HUES64 (cell line): ENCODE measurements at regions not wholly inside any gene's neighbourhood (a gene's known extent, or its start where the extent isn't known, plus 50 kb on each side); places are given as distances from the start of the nearest gene placed in this dataset.

ENCODE experiments used
- H3K27ac ChIP-seq: 2 replicates; pipeline ENCODE4 v1.7.0; 2013; ENCODE audit warnings: low read depth, low read length, inconsistent platforms
- H3K27me3 ChIP-seq: 2 replicates; pipeline ENCODE4 v1.6.1; 2013; ENCODE audit warnings: mild to moderate bottlenecking, low read length; ENCODE audit not compliant: insufficient read depth
- H3K36me3 ChIP-seq: 2 replicates; pipeline ENCODE4 v1.6.1; 2013; ENCODE audit warnings: mild to moderate bottlenecking, low read length; ENCODE audit not compliant: insufficient read depth
- H3K4me1 ChIP-seq: 2 replicates; pipeline ENCODE4 v1.6.1; 2013; ENCODE audit warnings: mild to moderate bottlenecking, low read length, moderate library complexity; ENCODE audit not compliant: insufficient read depth
- H3K4me3 ChIP-seq: 2 replicates; pipeline ENCODE4 v1.5.1; 2013; ENCODE audit warnings: mild to moderate bottlenecking, low read length, moderate library complexity
- H3K9ac ChIP-seq: 2 replicates; pipeline ENCODE4 v1.6.1; 2013; ENCODE audit warnings: mild to moderate bottlenecking, low read depth, low read length
- H3K9me3 ChIP-seq: 2 replicates; pipeline ENCODE4 v1.6.1; 2013; ENCODE audit warnings: low read depth, low read length; ENCODE audit not compliant: insufficient read depth
- WGBS: fragments of 150-250, 120-280 bp; methylation state at CpG from one replicate; pipeline ENCODE4 v1.1.7; 2013; ENCODE audit warnings: missing lambda C conversion rate; 5-methylcytosine and 5-hydroxymethylcytosine counted together

DNA sequence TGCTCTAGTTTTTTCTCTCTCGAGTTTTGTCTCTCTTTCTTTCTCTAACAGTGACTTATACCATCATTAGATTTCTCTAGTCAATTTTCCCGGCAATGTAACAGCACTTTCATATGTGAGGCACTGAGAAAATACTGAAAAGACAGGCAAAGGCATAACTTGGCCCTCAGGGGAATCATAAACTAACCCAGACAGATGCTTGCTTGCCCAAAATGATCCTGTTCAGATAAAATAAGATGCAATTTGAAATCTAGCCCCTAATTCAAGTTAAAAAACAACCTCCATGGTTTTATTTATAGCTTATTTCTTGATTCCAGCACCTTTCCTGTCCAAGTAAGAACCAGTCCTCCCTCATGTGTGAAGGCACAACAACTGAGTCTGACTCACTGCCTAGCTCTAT is 294.6 kb downstream of the GAS1 start:
- no peak overlapping the region for H3K4me3 ChIP-seq
- no peaks in the 10 kb centered on the region for H3K9me3 ChIP-seq
- H3K4me1 ChIP-seq: no peaks in the 10 kb centered on the region
- 100% methylated on average over 1 of the region's 2 CpGs for whole genome bisulfite sequencing
- H3K27me3 ChIP-seq: no peaks in the 10 kb centered on the region
- H3K27ac ChIP-seq: no peak overlapping the region
- H3K9ac ChIP-seq: no peak overlapping the region
- no peaks in the 10 kb centered on the region for H3K36me3 ChIP-seq

DNA sequence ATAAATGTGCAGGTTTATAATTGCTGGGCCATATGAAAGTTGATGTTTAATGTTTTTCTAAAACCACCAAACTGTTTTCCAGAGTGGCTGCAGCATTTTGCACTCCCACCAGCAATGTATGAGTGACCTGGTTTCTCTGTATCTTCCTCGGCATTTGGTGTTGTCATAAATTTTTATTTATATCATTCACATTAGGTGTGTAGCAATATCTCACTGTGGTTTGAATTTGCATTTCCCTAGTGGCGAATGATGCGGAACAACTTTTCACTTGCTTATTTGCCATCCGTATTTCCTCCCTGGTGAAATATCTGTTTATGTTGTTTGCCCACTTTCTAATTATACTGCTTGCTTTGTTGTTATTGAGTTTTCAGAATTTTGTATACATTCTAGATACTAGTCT is 295.7 kb upstream of the TUT7 start:
- Histone ChIP-seq H3K4me3 (no peak overlapping the region), H3K4me1 (peaks cover 7% of the 10 kb centered on the region), H3K9ac (no peak overlapping the region), H3K27ac (no peak overlapping the region), H3K36me3 (no peaks in the 10 kb centered on the region), H3K9me3 (no peaks in the 10 kb centered on the region), H3K27me3 (no peaks in the 10 kb centered on the region)
- WGBS: 100% methylated on average over 3 of the region's 4 CpGs

DNA sequence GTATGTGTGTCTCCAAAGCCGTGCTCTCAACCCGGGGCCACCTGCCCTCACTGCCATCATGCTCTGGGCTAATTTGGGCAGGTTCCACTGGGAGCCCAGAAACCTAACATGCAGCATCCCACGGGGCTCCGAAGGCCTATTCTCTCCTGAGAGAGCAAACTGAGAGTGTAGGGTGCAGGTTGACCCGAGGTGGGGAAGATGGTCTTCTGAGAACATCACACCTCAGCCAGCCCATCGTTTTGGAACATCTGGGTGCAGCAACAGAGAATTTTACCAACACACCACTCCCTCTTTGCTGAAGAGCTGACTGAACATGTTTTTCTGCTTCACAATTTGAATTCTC is 294.6 kb upstream of the TUT7 start:
- no peaks in the 10 kb centered on the region for H3K27me3 ChIP-seq
- H3K36me3 ChIP-seq: no peaks in the 10 kb centered on the region
- no peak overlapping the region for H3K27ac ChIP-seq
- H3K9ac ChIP-seq: no peak overlapping the region
- peaks cover 18% of the 10 kb centered on the region for H3K4me1 ChIP-seq
- WGBS: 88% methylated on average over 6 of the region's 6 CpGs
- H3K9me3 ChIP-seq: no peaks in the 10 kb centered on the region
- no peak overlapping the region for H3K4me3 ChIP-seq

DNA sequence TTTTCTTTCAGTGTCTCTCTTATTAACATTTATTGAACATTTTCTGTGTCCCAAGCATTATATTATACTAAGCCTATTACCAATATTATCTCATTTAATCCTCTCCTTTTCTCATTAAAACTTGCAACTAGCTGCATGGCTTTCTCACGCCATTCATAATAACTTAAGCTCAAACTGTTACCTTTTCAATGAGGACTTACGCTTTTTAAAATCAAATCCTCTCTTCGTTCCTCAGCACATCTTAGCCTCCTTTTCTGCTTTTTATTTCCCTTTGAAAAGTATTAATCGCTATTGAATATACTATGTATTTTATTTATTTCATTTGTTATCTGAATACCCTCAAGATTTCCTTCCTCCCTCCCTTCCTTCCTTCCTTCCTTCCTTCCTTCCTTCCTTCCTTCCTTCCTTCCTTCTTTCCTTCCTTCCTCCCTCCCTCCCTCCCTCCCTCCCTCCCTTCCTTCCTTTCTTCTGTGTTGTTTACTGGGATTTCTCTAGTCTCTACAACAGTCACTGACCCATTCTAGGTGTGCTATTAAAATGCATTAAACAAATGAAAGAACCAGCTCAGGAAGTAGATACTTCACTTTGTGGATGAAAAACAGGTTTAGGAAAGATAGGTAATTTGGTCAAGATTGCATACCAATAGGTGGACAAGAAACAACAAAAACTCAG is 294.1 kb upstream of the TUT7 start:
- Histone ChIP-seq H3K36me3 (no peaks in the 10 kb centered on the region), H3K27ac (no peak overlapping the region), H3K4me1 (peaks cover 22% of the 10 kb centered on the region), H3K9ac (no peak overlapping the region), H3K4me3 (no peak overlapping the region), H3K27me3 (no peaks in the 10 kb centered on the region), H3K9me3 (no peaks in the 10 kb centered on the region)
- WGBS: 94% methylated on average over 3 of the region's 4 CpGs

DNA sequence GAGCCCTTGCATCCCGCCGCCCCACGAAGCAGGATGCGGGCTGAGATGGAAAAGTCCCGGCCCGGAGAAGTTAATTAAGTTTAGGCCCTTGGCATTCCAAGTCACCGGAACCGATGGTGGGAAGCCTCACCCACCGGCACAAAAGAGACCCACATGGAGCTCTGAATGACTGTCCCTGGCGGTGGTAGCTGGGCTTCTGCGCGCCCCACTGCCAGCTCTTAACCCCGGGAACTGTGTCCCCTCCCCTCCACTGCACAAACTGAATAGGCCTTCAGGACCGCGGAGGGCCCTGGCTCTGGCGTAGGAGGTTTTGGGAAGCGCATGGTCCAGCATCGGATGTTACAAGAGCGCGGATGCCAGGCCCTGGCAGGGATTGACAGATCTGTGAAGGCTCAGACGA is 291.1 kb upstream of the TUT7 start:
- Histone ChIP-seq H3K36me3 (no peaks in the 10 kb centered on the region), H3K9me3 (no peaks in the 10 kb centered on the region), H3K27me3 (no peaks in the 10 kb centered on the region), H3K9ac (no peak overlapping the region), H3K27ac (no peak overlapping the region), H3K4me1 (peaks cover 26% of the 10 kb centered on the region), H3K4me3 (no peak overlapping the region)
- WGBS: 91% methylated on average over 21 of the region's 21 CpGs

DNA sequence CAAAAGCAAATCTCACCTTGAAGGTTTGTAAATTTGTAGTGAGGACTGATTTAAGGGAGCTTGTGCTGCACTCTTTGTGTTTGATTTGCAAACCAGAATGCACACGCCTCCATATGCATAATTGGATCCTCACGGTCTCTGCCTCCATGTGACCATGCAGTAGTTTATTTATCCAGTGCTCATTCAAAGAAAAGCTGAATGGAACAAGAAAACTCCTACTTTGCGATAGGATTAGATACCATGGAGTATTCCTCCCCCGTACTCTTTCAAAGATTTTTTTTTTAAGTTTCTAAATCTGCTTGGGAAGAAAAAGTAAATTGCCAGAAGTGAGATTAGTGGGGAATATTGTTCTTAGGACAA is 290.4 kb upstream of the TUT7 start:
- no peak overlapping the region for H3K4me3 ChIP-seq
- H3K9ac ChIP-seq: no peak overlapping the region
- H3K4me1 ChIP-seq: peaks cover 26% of the 10 kb centered on the region
- H3K36me3 ChIP-seq: no peaks in the 10 kb centered on the region
- 84% methylated on average over 4 of the region's 4 CpGs for WGBS
- no peaks in the 10 kb centered on the region for H3K27me3 ChIP-seq
- H3K9me3 ChIP-seq: no peaks in the 10 kb centered on the region
- H3K27ac ChIP-seq: no peak overlapping the region

DNA sequence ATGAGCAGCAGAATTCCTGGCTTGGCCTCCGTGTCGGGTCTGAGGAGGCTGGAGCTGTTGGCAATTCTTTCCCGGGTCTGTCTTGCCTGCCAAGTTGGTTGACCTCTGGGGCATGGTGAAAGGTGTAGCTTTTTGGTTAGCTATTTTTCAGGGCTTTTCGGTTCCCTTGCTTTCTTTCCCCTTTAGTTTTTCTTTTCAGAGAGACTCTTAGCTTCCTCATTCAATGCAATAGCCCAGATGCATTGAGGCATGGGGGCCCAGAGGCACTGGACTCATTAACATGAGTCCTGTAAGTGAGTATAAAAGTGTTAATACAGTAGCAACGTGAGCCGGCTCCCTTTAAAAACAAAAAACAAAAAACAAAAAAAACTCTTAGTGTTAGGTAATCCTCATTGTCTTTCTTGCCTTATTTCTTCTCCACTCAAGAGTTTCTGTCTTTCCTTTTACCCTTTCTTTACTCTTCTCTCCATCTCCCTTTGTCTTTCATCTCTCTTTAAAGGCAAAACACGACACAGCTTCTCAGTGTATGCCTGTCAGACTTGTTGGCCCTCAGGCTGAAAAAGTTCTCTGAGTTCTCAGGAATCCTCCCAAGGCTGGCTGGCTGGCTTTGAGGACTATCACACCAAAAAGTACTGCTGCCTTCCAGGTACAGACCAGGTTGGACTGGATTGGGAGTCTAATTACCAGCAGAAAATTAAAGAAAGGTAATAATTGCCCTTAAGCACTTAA is 289.9 kb upstream of the TUT7 start:
- WGBS: 59% methylated on average over 6 of the region's 7 CpGs
- H3K27ac ChIP-seq: no peak overlapping the region

DNA sequence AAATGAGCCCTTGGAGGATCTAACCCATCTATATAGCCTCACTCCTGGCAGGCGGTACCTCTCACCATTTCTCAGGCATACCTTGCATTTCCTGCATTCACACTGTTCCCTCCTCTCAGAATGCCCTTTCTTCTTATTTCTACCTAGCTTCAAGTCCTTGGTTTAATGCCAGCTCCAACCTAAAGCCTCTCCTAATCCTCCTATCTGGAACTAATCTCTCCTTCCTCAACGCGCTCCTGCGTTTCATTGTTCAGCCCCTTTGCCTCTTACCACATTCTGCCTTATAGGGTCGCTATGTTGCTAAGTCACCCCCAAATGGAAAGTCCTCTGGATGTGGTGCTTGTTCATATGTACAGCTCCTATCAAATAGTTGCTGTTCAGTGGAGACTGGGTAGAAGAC is 288.5 kb upstream of the TUT7 start:
- no peak overlapping the region for H3K9ac ChIP-seq
- 89% methylated on average over 5 of the region's 5 CpGs for WGBS
- peaks cover 26% of the 10 kb centered on the region for H3K4me1 ChIP-seq
- no peak overlapping the region for H3K4me3 ChIP-seq
- H3K9me3 ChIP-seq: no peaks in the 10 kb centered on the region
- no peaks in the 10 kb centered on the region for H3K27me3 ChIP-seq
- no peak overlapping the region for H3K27ac ChIP-seq
- H3K36me3 ChIP-seq: no peaks in the 10 kb centered on the region

More for the DNA sequence above, 289.9 kb upstream of the TUT7 start:
- no peaks in the 10 kb centered on the region for H3K36me3 ChIP-seq
- no peaks in the 10 kb centered on the region for H3K9me3 ChIP-seq
- H3K27me3 ChIP-seq: no peaks in the 10 kb centered on the region
- H3K9ac ChIP-seq: no peak overlapping the region
- peaks cover 26% of the 10 kb centered on the region for H3K4me1 ChIP-seq
- no peak overlapping the region for H3K4me3 ChIP-seq

DNA sequence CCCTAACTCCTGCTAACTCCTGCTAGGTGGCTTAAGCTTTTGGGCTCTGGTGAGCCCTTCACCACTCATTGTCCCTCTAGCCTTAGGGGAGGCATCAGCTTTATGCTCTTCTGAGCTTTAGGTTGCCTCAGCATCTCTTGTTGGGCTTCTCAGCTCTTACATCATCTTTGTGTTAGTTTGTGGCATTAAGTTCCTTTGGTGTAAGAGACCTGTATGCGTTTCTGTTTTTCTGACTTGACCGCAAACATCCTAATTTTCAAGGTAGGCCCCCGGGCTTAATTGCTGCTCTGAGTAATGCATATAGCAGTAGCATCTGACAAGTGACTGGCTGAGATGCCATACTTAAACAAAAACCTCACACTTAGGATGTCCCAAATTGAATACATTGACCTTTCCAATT is 287.8 kb upstream of the TUT7 start:
- H3K9ac ChIP-seq: no peak overlapping the region
- peaks cover 26% of the 10 kb centered on the region for H3K4me1 ChIP-seq
- H3K27ac ChIP-seq: no peak overlapping the region
- no peaks in the 10 kb centered on the region for H3K36me3 ChIP-seq
- no peak overlapping the region for H3K4me3 ChIP-seq
- no peaks in the 10 kb centered on the region for H3K9me3 ChIP-seq
- 95% methylated on average over 3 of the region's 3 CpGs for WGBS
- H3K27me3 ChIP-seq: no peaks in the 10 kb centered on the region

DNA sequence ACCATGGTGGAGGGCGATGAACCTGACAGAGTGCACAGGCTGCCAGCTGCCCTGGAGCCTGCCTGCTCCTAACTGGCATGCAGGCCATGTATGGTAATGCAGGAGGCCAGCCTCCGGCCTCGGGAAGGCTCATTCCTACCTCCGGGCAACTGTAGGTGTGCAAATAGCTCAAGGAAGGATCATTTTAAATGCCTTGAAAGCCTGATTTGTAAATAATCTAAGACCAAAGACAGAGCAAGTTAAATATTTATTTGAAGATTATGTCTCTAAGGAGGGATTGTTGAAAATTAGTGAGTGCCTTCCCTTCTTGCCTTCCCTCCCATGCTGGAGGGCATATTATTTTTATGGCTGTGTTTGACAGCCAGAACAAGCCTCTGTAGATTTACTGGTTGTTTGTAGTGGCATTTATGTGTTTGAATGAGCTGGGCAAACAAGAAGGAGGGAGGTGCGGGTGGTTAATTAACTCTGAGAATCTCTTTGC is 285.7 kb upstream of the TUT7 start:
- H3K9me3 ChIP-seq: 0 out of 2 replicates have a peak, but pooled peaks cover 2% of the 10 kb centered on the region
- WGBS: 82% methylated on average over 5 of the region's 5 CpGs
- H3K9ac ChIP-seq: no peak overlapping the region
- H3K4me3 ChIP-seq: no peak overlapping the region
- no peak overlapping the region for H3K27ac ChIP-seq
- H3K27me3 ChIP-seq: no peaks in the 10 kb centered on the region
- peaks cover 18% of the 10 kb centered on the region for H3K4me1 ChIP-seq
- no peaks in the 10 kb centered on the region for H3K36me3 ChIP-seq

DNA sequence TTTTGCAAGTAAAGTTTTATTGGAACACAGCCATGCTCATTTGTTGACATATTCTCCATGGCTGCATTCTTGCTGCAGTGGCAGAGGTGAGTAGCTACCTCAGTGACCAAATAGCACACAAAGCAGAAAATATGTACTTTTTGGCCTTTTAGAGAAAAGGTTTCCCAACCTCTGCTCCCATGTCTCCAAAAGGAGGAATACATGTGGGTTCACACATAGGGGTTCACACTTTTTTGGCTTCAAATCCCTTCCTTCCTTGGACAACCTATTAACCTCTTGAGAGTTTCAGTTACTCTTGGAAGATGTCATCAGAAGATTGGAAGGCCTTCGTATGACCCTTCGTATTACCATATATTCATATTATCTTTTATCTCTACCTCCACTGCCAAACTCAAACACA is 285.1 kb upstream of the TUT7 start:
- H3K27ac ChIP-seq: no peak overlapping the region
- H3K9ac ChIP-seq: no peak overlapping the region
- peaks cover 12% of the 10 kb centered on the region for H3K4me1 ChIP-seq
- H3K27me3 ChIP-seq: no peaks in the 10 kb centered on the region
- no peaks in the 10 kb centered on the region for H3K36me3 ChIP-seq
- no peak overlapping the region for H3K4me3 ChIP-seq
- H3K9me3 ChIP-seq: 0 out of 2 replicates have a peak, but pooled peaks cover 8% of the 10 kb centered on the region
- WGBS: 98% methylated on average over 2 of the region's 2 CpGs
